ENCODE measurements at regions not wholly inside any gene's neighbourhood (a gene's known extent, or its start where the extent isn't known, plus 50 kb on each side); places are given as distances from the start of the nearest gene placed in this dataset.

- no peak for TF ChIP-seq POLR2A (IDR thresholded peaks at IDR 0.05)
- no peak for TF ChIP-seq CTCF (IDR thresholded peaks at IDR 0.05)
Observed at GRCh38 chr6:21915707-21916260, 322.2 kb downstream of the SOX4 start.

Measured in heart left ventricle (tissue), 13 donors.